ENCODE measurements at regions not wholly inside any gene's neighbourhood (a gene's known extent, or its start where the extent isn't known, plus 50 kb on each side); places are given as distances from the start of the nearest gene placed in this dataset.

- TF ChIP-seq CREB1 (CRISPR knock-in tag; IDR thresholded peaks at IDR 0.05; ENCODE audit: low read depth) (no peak), POLR2AphosphoS5 (IDR thresholded peaks at IDR 0.05; ENCODE audit: low read depth) (no peak), EZH2 (IDR thresholded peaks at IDR 0.05; ENCODE audit: low read depth, unreplicated experiment) (no peak), CTCF (conservative IDR thresholded peaks at IDR 0.05; ENCODE audit: low read depth in 2 of 2) (no peak), REST (IDR thresholded peaks at IDR 0.05; ENCODE audit: unreplicated experiment) (no peak), ETS1 (IDR thresholded peaks at IDR 0.05) (no peak), ZNF331 (CRISPR knock-in tag; IDR thresholded peaks at IDR 0.05; ENCODE audit: low read depth) (no peak), JUNB (IDR thresholded peaks at IDR 0.05; ENCODE audit: unreplicated experiment) (no peak), EZH2phosphoT487 (IDR thresholded peaks at IDR 0.05; ENCODE audit: unreplicated experiment) (no peak), ZNF114 (CRISPR knock-in tag; IDR thresholded peaks at IDR 0.05) (no peak), STAT1 (IDR thresholded peaks at IDR 0.05; ENCODE audit: unreplicated experiment) (no peak)
These were observed 125.4 kb upstream of the PGR start for GRCh38 chr11:101255036-101255435.

All from GM23338 (cell line).